NCI-H226 (cell line): ENCODE measurements at regions not wholly inside any gene's neighbourhood (a gene's known extent, or its start where the extent isn't known, plus 50 kb on each side); places are given as distances from the start of the nearest gene placed in this dataset.
A peak's percentile ranks its signal among the peaks of the same experiment; 100 is the strongest.
"Not testable (repeated sequence)": the region's sequence is repeated elsewhere in the genome, so short reads cannot be mapped to it uniquely, and the experiment has no call there.

Experiments used
- DNase-seq: peaks from one replicate; pipeline ENCODE4 v3.0.0-alpha.2; 2015

DNA sequence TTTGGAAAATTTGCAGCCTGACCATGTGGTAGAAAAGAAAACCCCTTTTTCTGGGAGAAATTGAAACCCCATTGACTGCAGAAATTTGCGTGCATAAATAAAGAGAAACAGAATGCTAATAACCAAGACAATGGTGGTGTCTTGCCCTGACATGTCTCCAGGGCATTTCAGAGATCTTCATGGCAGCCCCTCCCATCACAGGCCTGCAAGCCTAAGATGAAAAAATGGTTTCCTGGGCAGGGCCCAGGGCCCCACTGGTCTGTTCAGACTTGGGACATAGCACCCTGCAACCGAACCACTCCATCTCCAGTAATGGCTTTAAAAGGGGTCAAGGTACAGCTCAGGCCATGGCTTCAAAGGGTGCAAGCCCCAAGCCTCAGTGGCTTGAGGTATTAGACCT is 71.6 kb upstream of the SGIP1 start:
- no peak for DNase-seq

DNA sequence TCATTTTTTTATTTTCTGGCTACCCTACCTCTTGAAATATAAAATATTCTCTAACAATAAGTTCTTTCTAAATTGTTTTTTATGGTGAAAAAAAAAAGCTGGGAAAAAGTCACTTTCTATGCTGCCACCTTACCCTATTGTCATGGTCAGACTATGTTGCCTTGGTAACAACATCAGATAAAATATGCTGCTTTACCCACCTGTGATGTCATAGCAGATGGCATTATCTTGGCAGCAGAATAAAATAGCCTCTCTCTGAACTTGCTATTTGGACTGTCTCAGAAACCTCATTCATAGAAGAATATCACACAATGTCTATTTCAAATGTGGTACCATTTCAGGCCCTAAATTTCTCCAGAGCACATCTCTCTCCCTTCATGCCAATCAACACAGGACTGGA is 69.6 kb upstream of the SGIP1 start:
- no peak for DNase-seq

DNA sequence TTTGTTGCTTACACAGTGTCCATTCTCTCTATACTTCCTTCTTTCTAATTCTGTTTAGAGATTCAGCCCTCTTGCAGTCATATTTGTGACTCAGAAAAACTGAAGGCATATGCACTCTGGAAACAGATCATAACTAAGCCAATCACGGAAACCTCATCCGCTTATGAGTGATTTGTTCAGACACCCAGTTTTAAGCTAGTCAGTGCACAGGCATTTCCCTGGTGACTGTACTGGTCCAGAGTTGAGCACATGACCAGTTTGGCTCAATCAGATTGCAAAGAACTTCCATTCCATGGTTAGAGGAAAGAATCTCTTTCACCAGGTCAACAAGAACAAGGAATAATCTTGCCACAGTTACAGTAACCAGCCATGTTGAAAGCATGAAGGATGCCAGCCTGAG is 69.2 kb upstream of the SGIP1 start:
- peak; percentile 96 for DNase-seq

DNA sequence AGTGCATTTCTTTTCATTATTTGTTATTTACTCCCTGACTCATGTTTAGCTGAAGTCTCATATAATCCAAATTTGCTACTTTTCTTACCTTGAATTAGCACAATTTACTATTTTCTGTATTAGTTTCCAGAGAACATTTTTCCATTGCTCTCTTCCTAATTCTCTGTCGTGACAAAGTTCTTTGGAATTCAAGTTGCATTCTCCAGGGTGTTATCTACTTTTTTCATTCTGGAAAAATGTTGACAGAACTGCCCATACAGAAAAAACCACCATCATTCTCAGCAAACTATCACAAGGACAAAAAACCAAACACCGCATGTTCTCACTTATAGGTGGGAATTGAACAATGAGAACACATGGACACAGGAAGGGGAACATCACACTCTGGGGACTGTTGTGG is 67.3 kb upstream of the SGIP1 start:
- peak; percentile 83 for DNase-seq

DNA sequence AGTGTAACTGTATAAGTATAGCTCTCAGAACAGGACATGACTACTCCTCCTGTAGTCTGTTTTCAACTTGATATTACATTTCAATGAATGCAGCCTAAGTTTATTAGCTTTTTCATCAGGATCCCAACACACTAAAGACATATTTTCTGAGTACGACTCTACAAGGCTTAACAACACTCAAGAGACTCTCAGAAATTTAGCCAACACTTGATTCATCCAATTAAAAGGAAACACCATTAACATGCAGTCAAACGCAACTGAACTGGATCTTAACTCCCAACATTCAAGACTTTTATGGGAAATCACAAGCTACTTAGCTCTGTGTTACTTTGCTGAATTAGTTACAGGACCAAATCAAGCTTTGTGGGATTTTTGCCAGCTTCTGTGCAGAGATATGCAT is 65.2 kb upstream of the SGIP1 start:
- DNase-seq = no peak

DNA sequence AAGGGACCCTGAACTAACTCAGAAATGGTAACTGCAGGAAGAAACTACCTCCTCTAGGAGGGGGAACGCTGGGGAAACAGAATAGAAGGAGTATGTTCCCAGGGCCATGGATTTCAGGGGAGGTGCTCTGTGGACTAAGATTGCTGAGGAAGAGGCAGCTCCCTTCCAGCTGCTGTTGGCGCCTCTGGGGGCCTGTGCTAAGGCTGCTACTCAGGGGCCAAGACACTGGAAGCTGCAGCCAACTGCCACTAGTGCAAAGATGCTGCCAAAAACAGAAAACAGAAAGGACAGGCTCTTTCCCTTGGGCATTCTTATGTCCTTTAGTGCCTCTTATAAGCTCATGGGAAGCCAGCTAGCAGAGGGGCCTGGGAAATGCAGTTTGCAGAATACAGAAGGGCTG is 58.0 kb upstream of the SGIP1 start:
- no peak for DNase-seq

DNA sequence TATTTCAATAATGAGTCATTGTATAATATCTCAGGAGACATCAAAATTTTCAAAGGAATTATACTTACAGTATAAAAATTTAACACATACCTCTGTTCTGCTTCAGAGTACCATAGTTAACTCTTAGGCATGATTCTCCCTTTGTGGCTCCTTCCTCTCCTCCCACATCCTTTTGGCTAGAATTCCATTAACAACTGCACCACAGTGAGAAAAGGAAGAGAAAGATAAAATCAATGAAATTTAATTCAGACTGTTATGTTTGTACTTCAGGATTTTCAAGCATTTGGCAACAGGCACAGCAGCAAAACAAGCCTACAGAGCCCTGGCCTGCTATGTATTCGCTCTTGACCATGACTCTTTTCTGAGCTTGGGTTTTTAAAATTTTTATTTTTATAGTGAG is 57.2 kb upstream of the SGIP1 start:
- peak; percentile 77 for DNase-seq

DNA sequence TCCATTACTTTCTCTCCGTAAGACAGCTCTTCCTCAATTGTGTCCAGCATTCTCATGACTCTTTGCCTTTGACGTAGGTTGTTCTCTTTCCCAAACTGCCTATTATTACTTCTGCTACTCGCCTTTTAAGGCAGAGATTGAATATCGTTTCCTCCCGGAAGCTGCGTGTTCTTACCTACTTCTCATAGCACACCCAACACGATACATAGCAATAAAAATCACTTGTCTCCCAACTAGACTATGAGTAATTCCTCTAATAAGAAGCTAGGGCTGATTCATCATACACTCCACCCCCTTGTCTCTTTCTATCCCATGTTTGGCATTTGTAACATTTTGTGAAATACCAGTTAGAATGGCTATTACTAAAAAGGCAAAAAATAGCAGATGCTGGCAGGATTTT is 55.8 kb upstream of the SGIP1 start:
- DNase-seq = peak; percentile 43

DNA sequence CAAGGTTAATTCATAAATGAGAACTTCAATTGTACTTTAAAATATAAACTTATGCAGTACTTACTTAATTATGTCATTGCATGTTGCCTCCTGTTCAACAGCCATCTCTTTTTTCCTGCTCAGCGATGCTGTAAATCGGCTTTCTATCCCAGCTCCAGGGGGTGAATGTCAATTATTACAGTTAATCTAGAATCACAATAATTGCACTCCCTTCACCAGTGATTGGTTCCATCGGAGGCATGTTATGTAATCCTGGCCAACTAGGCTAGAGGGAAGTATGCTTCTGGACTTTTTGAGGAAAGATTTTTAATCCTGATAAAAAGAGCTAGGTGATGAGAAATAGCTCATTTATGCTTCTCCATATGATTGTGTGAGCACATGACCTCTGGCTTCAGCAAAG is 53.8 kb upstream of the SGIP1 start:
- no peak for DNase-seq

DNA sequence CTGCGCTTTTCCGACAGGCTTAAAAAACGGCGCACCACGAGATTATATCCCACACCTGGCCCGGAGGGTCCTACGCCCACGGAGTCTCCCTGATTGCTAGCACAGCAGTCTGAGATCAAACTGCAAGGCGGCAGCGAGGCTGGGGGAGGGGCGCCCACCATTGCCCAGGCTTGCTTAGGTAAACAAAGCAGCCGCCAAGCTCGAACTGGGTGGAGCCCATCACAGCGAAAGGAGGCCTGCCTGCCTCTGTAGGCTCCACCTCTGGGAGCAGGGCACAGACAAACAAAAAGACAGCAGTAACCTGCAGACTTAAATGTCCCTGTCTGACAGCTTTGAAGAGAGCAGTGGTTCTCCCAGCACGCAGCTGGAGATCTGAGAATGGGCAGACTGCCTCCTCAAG is 52.7 kb upstream of the SGIP1 start:
- DNase-seq = not testable (repeated sequence)
